ENCODE measurements at regions not wholly inside any gene's neighbourhood (a gene's known extent, or its start where the extent isn't known, plus 50 kb on each side); places are given as distances from the start of the nearest gene placed in this dataset.

- POLR2A ChIA-PET = no interaction called here
- CTCF ChIA-PET = no interaction called here
- Histone ChIP-seq H3K4me1 (ENCODE audit: control insufficient read depth, insufficient read depth, low read length) (no peaks in the 10 kb centered on the region), H3K4me3 (ENCODE audit: low read depth, low read length) (no peak overlapping the region), H3K9me3 (ENCODE audit: control insufficient read depth, insufficient read depth, low read depth, low read length) (no peaks in the 10 kb centered on the region), H3K36me3 (ENCODE audit: control insufficient read depth in 2 of 2, insufficient read depth in 1 of 2, low read length in 2 of 2) (no peaks in the 10 kb centered on the region), H3K27ac (ENCODE audit: extremely low read depth, low read depth, low read length) (no peak overlapping the region)
- TF ChIP-seq WT1 (tag by site-specific recombination; IDR thresholded peaks at IDR 0.05) = no peak
- peak; percentile 64 for TF ChIP-seq SETDB1 (IDR thresholded peaks at IDR 0.05; ENCODE audit: insufficient read length, low read length)
Observed at GRCh38 chr12:86623267-86623666, 367.1 kb upstream of the MGAT4C start.

DNA sequence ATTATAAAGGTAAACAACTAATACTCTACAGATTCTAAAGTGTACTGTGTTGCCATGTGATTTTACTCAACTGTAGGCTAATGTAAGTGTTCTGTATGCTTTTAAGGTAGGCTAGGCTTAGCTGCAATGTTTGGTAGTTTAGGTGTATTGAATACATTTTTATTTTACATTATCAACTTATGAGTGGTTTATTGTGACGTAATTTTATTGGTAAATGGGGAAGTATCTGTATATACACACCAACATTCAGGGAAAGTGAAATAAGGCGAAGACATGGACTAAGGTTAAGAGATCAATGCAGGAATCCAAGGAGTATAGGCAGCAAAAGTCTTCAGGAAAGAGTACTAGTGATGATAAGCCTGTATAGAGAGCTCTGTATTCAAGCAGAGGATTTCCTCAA lies 365.8 kb upstream of the MGAT4C start:
- CTCF ChIA-PET = interaction anchor here (0.5 kb wide), 1 partner anchor 14 kb away, joined by 4 read pairs; no protein-coding TSS in a partner anchor
- no peaks in the 10 kb centered on the region for H3K9me3 ChIP-seq (ENCODE audit: control insufficient read depth, insufficient read depth, low read depth, low read length)
- H3K27ac ChIP-seq (ENCODE audit: extremely low read depth, low read depth, low read length) = no peak overlapping the region
- H3K36me3 ChIP-seq (ENCODE audit: control insufficient read depth in 2 of 2, insufficient read depth in 1 of 2, low read length in 2 of 2) = no peaks in the 10 kb centered on the region
- POLR2A ChIA-PET = no interaction called here
- no peak overlapping the region for H3K4me3 ChIP-seq (ENCODE audit: low read depth, low read length)
- TF ChIP-seq OVOL3 (tag by site-specific recombination; IDR thresholded peaks at IDR 0.05) = no peak
- TF ChIP-seq ZNF518A (tag by site-specific recombination; conservative IDR thresholded peaks at IDR 0.05; ENCODE audit: low read depth) = no peak
- TF ChIP-seq SP3 (tag by site-specific recombination; IDR thresholded peaks at IDR 0.05) = no peak
- TF ChIP-seq ZNF175 (tag by site-specific recombination; IDR thresholded peaks at IDR 0.05) = no peak
- TF ChIP-seq, protein P1, sequence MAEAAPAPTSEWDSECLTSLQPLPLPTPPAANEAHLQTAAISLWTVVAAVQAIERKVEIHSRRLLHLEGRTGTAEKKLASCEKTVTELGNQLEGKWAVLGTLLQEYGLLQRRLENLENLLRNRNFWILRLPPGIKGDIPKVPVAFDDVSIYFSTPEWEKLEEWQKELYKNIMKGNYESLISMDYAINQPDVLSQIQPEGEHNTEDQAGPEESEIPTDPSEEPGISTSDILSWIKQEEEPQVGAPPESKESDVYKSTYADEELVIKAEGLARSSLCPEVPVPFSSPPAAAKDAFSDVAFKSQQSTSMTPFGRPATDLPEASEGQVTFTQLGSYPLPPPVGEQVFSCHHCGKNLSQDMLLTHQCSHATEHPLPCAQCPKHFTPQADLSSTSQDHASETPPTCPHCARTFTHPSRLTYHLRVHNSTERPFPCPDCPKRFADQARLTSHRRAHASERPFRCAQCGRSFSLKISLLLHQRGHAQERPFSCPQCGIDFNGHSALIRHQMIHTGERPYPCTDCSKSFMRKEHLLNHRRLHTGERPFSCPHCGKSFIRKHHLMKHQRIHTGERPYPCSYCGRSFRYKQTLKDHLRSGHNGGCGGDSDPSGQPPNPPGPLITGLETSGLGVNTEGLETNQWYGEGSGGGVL (tag by site-specific recombination; IDR thresholded peaks at IDR 0.05) = no peak
- no peak for TF ChIP-seq YY2 (tag by site-specific recombination; IDR thresholded peaks at IDR 0.05)
- no peak for TF ChIP-seq ZNF664 (tag by site-specific recombination; IDR thresholded peaks at IDR 0.05)
- no peak for TF ChIP-seq ZEB2 (tag by site-specific recombination; IDR thresholded peaks at IDR 0.05)
- no peak for TF ChIP-seq ZBTB11 (tag by site-specific recombination; conservative IDR thresholded peaks at IDR 0.05; ENCODE audit: low read depth)
- no peak for TF ChIP-seq ZNF2 (tag by site-specific recombination; IDR thresholded peaks at IDR 0.05)
- no peak for TF ChIP-seq ZBTB1 (tag by site-specific recombination; IDR thresholded peaks at IDR 0.05)
- no peak for TF ChIP-seq ZNF473 (tag by site-specific recombination; IDR thresholded peaks at IDR 0.05)
- no peaks in the 10 kb centered on the region for H3K4me1 ChIP-seq (ENCODE audit: control insufficient read depth, insufficient read depth, low read length)
